ENCODE measurements at regions not wholly inside any gene's neighbourhood (a gene's known extent, or its start where the extent isn't known, plus 50 kb on each side); places are given as distances from the start of the nearest gene placed in this dataset.

DNA sequence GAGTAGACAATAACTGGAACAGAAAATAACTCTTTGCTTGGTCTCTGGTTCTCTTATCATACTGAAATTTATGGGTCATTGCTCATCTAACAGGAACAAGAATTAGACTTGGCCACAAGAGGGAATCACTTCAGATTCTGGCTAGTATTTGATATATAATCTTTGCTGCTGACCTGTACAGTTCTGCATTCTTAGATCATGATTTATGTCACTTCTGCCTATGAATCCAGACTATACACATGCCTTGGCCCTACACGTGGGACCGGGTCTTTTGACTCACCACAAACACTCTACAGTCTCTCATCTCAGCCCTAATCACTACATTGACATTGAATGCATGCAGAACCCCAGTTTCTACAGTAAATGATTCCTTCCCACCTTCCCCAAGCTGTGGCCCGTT lies 162.5 kb upstream of the SOX2 start:
- TF ChIP-seq CTCF (IDR thresholded peaks at IDR 0.05) (no peak), POLR2A (IDR thresholded peaks at IDR 0.05) (no peak), EP300 (IDR thresholded peaks at IDR 0.05) (no peak)
- no peaks in the 10 kb centered on the region for H3K27me3 ChIP-seq
- DNase-seq (ENCODE audit: low spot score in 2 of 2): no peak
- 53 to 72% methylated on average over 3 of the region's 3 CpGs for WGBS, 2 donors
- H3K4me1 ChIP-seq: no peaks in the 10 kb centered on the region
- H3K36me3 ChIP-seq: no peaks in the 10 kb centered on the region
- H3K27ac ChIP-seq: no peak overlapping the region
- H3K4me3 ChIP-seq: no peak overlapping the region
- H3K9me3 ChIP-seq: no peaks in the 10 kb centered on the region

DNA sequence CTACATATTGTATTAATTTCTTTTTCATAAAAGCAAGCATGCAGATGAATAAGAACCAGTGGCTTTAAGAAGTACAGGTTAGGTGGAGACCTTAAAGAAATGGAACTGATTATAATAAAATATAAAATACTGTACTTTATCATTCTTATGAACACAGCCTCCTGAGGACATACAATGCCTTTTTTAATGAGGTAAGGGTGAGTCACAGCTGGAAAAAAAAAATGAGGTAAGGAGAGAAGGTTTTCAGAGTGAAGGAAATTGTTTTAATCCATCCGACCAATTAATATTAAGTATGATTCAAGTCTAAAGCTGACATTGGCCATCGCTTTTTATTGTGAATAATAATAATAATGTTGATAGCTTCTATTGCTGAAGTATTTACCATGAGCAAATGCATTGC lies 170.3 kb upstream of the SOX2 start:
- Histone ChIP-seq H3K4me1 (no peaks in the 10 kb centered on the region), H3K27me3 (no peaks in the 10 kb centered on the region), H3K36me3 (no peaks in the 10 kb centered on the region), H3K27ac (no peak overlapping the region), H3K4me3 (no peak overlapping the region), H3K9me3 (no peaks in the 10 kb centered on the region)
- WGBS, 2 donors: 89 to 93% methylated on average over 2 of the region's 2 CpGs
- no peak for DNase-seq (ENCODE audit: low spot score in 2 of 2)
- TF ChIP-seq EP300 (IDR thresholded peaks at IDR 0.05): no peak
- no peak for TF ChIP-seq CTCF (IDR thresholded peaks at IDR 0.05)
- TF ChIP-seq POLR2A (IDR thresholded peaks at IDR 0.05): no peak

- H3K36me3 ChIP-seq: no peaks in the 10 kb centered on the region
- H3K27ac ChIP-seq: no peak overlapping the region
- H3K4me1 ChIP-seq: no peaks in the 10 kb centered on the region
- no peak for DNase-seq (ENCODE audit: low spot score in 2 of 2)
- H3K4me3 ChIP-seq: no peak overlapping the region
- 26 to 42% methylated on average over 3 of the region's 3 CpGs for WGBS, 2 donors
- TF ChIP-seq POLR2A (IDR thresholded peaks at IDR 0.05) (no peak), EP300 (IDR thresholded peaks at IDR 0.05) (no peak), CTCF (IDR thresholded peaks at IDR 0.05) (no peak)
- H3K9me3 ChIP-seq: no peaks in the 10 kb centered on the region
- no peaks in the 10 kb centered on the region for H3K27me3 ChIP-seq
Measured at GRCh38 chr3:181534781-181535221, 176.9 kb upstream of the SOX2 start.

DNA sequence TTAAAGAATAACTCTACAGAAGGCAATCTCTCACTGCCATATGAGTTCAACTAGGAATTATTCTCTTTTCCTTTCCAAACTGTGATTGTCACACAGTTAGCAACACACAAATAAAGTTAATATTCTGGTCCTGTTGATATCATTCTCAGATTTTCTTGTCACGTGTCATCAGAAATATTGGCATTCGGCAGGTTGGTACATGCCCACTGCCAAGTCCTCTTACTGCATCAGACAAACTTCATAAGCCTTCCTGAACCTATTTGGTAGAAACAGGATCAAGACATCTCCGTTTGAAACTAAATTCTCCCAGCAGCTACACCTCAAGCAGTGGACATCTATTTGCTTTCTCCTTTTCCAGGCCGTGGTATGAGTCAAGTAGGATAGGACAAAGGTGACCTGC lies 177.9 kb upstream of the SOX2 start:
- 77 to 80% methylated on average over 4 of the region's 4 CpGs for WGBS, 2 donors

GRCh38 chr3:181530584-181530983 lies 181.1 kb upstream of the SOX2 start:
- no peaks in the 10 kb centered on the region for H3K4me1 ChIP-seq
- H3K27ac ChIP-seq: no peak overlapping the region
- TF ChIP-seq CTCF (IDR thresholded peaks at IDR 0.05): no peak
- H3K4me3 ChIP-seq: no peak overlapping the region
- peaks cover 0 to 12% (median 0%) of the 10 kb centered on the region in 4 donors for H3K9me3 ChIP-seq
- H3K36me3 ChIP-seq: no peaks in the 10 kb centered on the region
- DNase-seq (ENCODE audit: low spot score in 2 of 2): no peak
- no peaks in the 10 kb centered on the region for H3K27me3 ChIP-seq

More for the DNA sequence above, 177.9 kb upstream of the SOX2 start:
- no peaks in the 10 kb centered on the region for H3K36me3 ChIP-seq
- H3K4me1 ChIP-seq: no peaks in the 10 kb centered on the region
- TF ChIP-seq CTCF (IDR thresholded peaks at IDR 0.05): no peak
- TF ChIP-seq EP300 (IDR thresholded peaks at IDR 0.05): no peak
- TF ChIP-seq POLR2A (IDR thresholded peaks at IDR 0.05): no peak
- no peak for DNase-seq (ENCODE audit: low spot score in 2 of 2)
- no peaks in the 10 kb centered on the region for H3K9me3 ChIP-seq
- no peak overlapping the region for H3K27ac ChIP-seq
- no peak overlapping the region for H3K4me3 ChIP-seq
- H3K27me3 ChIP-seq: no peaks in the 10 kb centered on the region

Data from tibial nerve (tissue), 4 donors.